A673 (cell line): ENCODE measurements at regions not wholly inside any gene's neighbourhood (a gene's known extent, or its start where the extent isn't known, plus 50 kb on each side); places are given as distances from the start of the nearest gene placed in this dataset.
"Not testable (repeated sequence)": the region's sequence is repeated elsewhere in the genome, so short reads cannot be mapped to it uniquely, and the experiment has no call there.

Source experiments
- BruUV-seq: library from RNA; stranded (reverse); fragments of 400-500 nt; replicated peaks from 2 replicates; lab custom pipeline; 2021; lab: Mats Ljungman, UMichigan
- CTCF ChIA-PET: fragments of 300-600 bp; sonication (Branson Sonifier 250); formaldehyde crosslinking; loops from one replicate; lab custom pipeline; 2022; ENCODE audit warnings: antibody characterized with exemption; lab: Charles Lee
- POLR2A ChIA-PET: fragments of 300-600 bp; sonication (Branson Sonifier 250); formaldehyde crosslinking; loops from one replicate; lab custom pipeline; 2022; ENCODE audit warnings: antibody characterized with exemption; ENCODE audit not compliant: low non-redundant PET; lab: Charles Lee
- DNase-seq: peaks from one replicate; pipeline ENCODE4 v3.0.0-alpha.2; 2015; ENCODE audit warnings: low spot score
- H3K27ac ChIP-seq: fragments of 200-600 bp; sonication (generic); 2 replicates; pipeline ENCODE4 v1.5.1; 2016; ENCODE audit warnings: mixed run types, low read depth, mild to moderate bottlenecking, mixed read lengths, antibody characterized with exemption, low read length; ENCODE audit not compliant: poor library complexity, severe bottlenecking
- H3K27me3 ChIP-seq: fragments of 200-600 bp; sonication (generic); replicated peaks from 2 replicates; pipeline ENCODE4 v1.6.1; 2017; ENCODE audit warnings: mixed run types, low read depth, mild to moderate bottlenecking, mixed read lengths, antibody characterized with exemption, low read length; ENCODE audit not compliant: insufficient read depth, poor library complexity
- H3K36me3 ChIP-seq: fragments of 200-600 bp; sonication (generic); 2 replicates; pipeline ENCODE4 v1.6.1; 2016; ENCODE audit warnings: mixed run types, mild to moderate bottlenecking, mixed read lengths, antibody characterized with exemption, low read length; ENCODE audit not compliant: insufficient read depth, poor library complexity, severe bottlenecking
- H3K4me1 ChIP-seq: fragments of 200-600 bp; sonication (generic); 2 replicates; pipeline ENCODE4 v1.6.1; 2017; ENCODE audit warnings: mixed run types, mild to moderate bottlenecking, mixed read lengths, antibody characterized with exemption, low read length; ENCODE audit not compliant: insufficient read depth, poor library complexity, severe bottlenecking
- H3K4me3 ChIP-seq: fragments of 200-600 bp; sonication (generic); 2 replicates; pipeline ENCODE4 v1.5.1; 2016; ENCODE audit warnings: low read depth, mixed run types, mild to moderate bottlenecking, mixed read lengths, low read length; ENCODE audit not compliant: poor library complexity, severe bottlenecking
- H3K9me3 ChIP-seq: fragments of 200-600 bp; sonication (generic); 2 replicates; pipeline ENCODE4 v1.6.1; 2016; ENCODE audit warnings: mixed run types, low read depth, mild to moderate bottlenecking, mixed read lengths, antibody characterized with exemption, low read length; ENCODE audit not compliant: poor library complexity, severe bottlenecking
- CTCF ChIP-seq: fragments of 300-800, 200-600 bp; sonication (generic); conservative IDR thresholded peaks from 2 replicates; pipeline ENCODE4 v1.5.1; 2017; ENCODE audit warnings: low read depth, mild to moderate bottlenecking, antibody characterized with exemption, low read length, moderate library complexity, mixed read lengths
- EZH2 ChIP-seq: fragments of 200-600 bp; sonication (generic); IDR thresholded peaks from 2 replicates; pipeline ENCODE4 v1.6.1; 2017; ENCODE audit warnings: borderline replicate concordance, low read depth, mild to moderate bottlenecking, mixed read lengths, antibody characterized with exemption, low read length; ENCODE audit not compliant: poor library complexity, severe bottlenecking
- intact Hi-C: fragments of 100-400 bp; cut with micrococcal nuclease; formaldehyde crosslinking; loops from one replicate; pipeline ENCODE4 v1.10.0; 2022; ENCODE audit not compliant: unreplicated experiment

- TF ChIP-seq CTCF: no peak
- TF ChIP-seq EZH2: no peak
- Histone ChIP-seq H3K27ac (no peak overlapping the region), H3K36me3 (no peaks in the 10 kb centered on the region), H3K4me1 (no peaks in the 10 kb centered on the region), H3K9me3 (no peaks in the 10 kb centered on the region), H3K4me3 (no peak overlapping the region), H3K27me3 (no peaks in the 10 kb centered on the region)
- intact Hi-C loops: no loop called here
- DNase-seq: no peak
- BruUV-seq: no TSS peak
- ChIA-PET CTCF (no interaction called here), POLR2A (no interaction called here)
Measured at GRCh38 chrX:9401051-9401450, 63.8 kb upstream of the TBL1X start.

GRCh38 chrX:9403374-9403773 lies 61.5 kb upstream of the TBL1X start:
- no peaks in the 10 kb centered on the region for H3K36me3 ChIP-seq
- TF ChIP-seq CTCF (no peak), EZH2 (no peak)
- H3K9me3 ChIP-seq: no peaks in the 10 kb centered on the region
- ChIA-PET CTCF (no interaction called here), POLR2A (no interaction called here)
- intact Hi-C loops: no loop called here
- no TSS peak for BruUV-seq
- DNase-seq: no peak
- no peak overlapping the region for H3K4me3 ChIP-seq
- no peaks in the 10 kb centered on the region for H3K4me1 ChIP-seq
- H3K27me3 ChIP-seq: no peaks in the 10 kb centered on the region
- H3K27ac ChIP-seq: no peak overlapping the region

- BruUV-seq, POLR2A ChIA-PET, CTCF ChIA-PET, H3K36me3 ChIP-seq, intact Hi-C loops, DNase-seq, H3K4me1 ChIP-seq, H3K9me3 ChIP-seq, H3K27me3 ChIP-seq, H3K4me3 ChIP-seq, H3K27ac ChIP-seq: not testable (repeated sequence)
Measured at GRCh38 chrX:9405635-9406034, 59.2 kb upstream of the TBL1X start.

GRCh38 chrX:9410889-9411288 lies 54.0 kb upstream of the TBL1X start:
- intact Hi-C loops, H3K36me3 ChIP-seq, BruUV-seq, H3K9me3 ChIP-seq, DNase-seq, POLR2A ChIA-PET, H3K27ac ChIP-seq, CTCF ChIA-PET, H3K4me1 ChIP-seq, H3K4me3 ChIP-seq, H3K27me3 ChIP-seq: not testable (repeated sequence)

GRCh38 chrX:9411682-9412081 lies 53.2 kb upstream of the TBL1X start:
- H3K9me3 ChIP-seq, H3K36me3 ChIP-seq, H3K4me1 ChIP-seq, POLR2A ChIA-PET, BruUV-seq, DNase-seq, intact Hi-C loops, CTCF ChIA-PET, H3K27me3 ChIP-seq, H3K27ac ChIP-seq, H3K4me3 ChIP-seq: not testable (repeated sequence)
